ENCODE measurements at regions not wholly inside any gene's neighbourhood (a gene's known extent, or its start where the extent isn't known, plus 50 kb on each side); places are given as distances from the start of the nearest gene placed in this dataset.

GRCh38 chr2:180733330-180733729 lies 247.1 kb upstream of the UBE2E3 start:
- DNase-seq (ENCODE audit: low read depth): no peak
- H3K4me3 ChIP-seq (ENCODE audit: low read depth, low read length): no peak overlapping the region
- TF ChIP-seq, protein P1, sequence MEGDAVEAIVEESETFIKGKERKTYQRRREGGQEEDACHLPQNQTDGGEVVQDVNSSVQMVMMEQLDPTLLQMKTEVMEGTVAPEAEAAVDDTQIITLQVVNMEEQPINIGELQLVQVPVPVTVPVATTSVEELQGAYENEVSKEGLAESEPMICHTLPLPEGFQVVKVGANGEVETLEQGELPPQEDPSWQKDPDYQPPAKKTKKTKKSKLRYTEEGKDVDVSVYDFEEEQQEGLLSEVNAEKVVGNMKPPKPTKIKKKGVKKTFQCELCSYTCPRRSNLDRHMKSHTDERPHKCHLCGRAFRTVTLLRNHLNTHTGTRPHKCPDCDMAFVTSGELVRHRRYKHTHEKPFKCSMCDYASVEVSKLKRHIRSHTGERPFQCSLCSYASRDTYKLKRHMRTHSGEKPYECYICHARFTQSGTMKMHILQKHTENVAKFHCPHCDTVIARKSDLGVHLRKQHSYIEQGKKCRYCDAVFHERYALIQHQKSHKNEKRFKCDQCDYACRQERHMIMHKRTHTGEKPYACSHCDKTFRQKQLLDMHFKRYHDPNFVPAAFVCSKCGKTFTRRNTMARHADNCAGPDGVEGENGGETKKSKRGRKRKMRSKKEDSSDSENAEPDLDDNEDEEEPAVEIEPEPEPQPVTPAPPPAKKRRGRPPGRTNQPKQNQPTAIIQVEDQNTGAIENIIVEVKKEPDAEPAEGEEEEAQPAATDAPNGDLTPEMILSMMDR (IDR thresholded peaks at IDR 0.05; ENCODE audit: insufficient read depth, low read depth, low read length): no peak

DNA sequence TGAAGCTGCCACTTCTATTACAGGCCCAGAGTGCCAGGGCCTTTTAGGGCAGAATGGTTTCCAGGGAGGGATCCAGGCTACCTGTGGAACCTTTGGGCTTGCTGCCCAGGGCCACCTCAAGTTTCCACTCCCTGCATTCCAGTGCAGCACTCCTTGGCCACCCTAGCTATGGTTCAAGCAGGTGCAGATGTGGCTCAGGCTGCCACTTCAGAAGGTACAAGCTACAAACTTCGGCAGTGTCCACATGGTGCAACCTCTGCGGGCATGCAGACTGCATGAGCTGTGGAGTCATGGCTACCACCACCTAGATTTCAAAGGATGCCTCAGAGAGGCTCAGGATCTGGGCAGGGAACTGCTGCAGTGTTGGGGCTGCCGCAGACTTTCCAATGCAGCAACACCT lies 248.1 kb upstream of the UBE2E3 start:
- no peak for DNase-seq (ENCODE audit: low read depth)
- H3K4me3 ChIP-seq (ENCODE audit: low read depth, low read length): no peak overlapping the region
- TF ChIP-seq, protein P1 (IDR thresholded peaks at IDR 0.05; ENCODE audit: insufficient read depth, low read depth, low read length): no peak

- TF ChIP-seq, protein P1 (IDR thresholded peaks at IDR 0.05; ENCODE audit: insufficient read depth, low read depth, low read length): no peak
- H3K4me3 ChIP-seq (ENCODE audit: low read depth, low read length): no peak overlapping the region
- DNase-seq (ENCODE audit: low read depth): peak; percentile 16
Measured at GRCh38 chr2:180730976-180731375, 249.4 kb upstream of the UBE2E3 start.

DNA sequence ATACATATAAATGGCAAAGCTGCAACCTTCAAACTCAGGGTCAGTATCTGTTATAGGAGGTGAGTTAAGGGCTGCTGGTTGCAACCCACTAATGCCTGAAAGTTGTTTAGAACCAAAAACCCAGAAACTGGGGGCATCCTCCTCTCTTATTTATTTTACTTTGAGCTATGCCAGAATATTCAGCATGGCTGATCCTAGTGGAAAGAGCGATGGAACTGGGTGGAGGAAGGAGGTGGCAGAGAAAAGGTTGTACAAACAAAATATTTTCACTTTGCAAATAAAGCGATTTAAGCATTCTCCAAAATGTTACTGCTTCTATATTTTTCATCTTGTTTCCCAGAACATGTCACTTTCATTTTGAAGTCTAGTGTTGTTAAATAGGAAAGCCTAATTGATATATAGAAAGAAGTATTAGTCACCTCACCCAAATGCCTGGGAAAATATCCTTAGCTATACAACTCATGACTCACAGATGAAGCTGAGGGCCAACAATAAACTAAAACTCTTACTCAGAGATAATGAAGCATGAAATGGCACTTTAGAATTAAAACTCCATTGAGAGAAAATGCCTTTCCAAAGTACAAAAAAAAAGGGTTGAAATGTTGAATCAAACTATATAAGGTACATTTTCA lies 251.4 kb upstream of the UBE2E3 start:
- TF ChIP-seq, protein P1 (IDR thresholded peaks at IDR 0.05; ENCODE audit: insufficient read depth, low read depth, low read length): no peak
- no peak overlapping the region for H3K4me3 ChIP-seq (ENCODE audit: low read depth, low read length)
- peak; percentile 85 for DNase-seq (ENCODE audit: low read depth)

DNA sequence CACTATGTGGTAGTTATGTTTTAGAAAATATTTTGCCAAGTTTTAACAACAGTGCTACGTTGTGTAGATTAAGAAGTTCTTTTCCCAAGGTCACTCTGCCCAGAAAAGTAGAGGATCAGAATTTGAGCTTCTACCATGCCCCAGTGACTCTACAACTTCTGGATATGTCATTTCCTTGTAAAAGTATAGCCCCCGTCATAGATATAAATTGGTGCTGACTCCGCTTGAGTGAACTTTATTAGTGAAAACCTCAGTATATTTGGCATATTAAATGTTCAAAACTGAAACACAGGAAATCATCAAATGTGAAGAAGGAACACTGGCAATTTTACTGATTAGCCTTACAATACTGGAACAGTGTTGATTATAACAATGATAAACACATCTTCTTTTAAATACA lies 256.7 kb upstream of the UBE2E3 start:
- TF ChIP-seq, protein P1 (IDR thresholded peaks at IDR 0.05; ENCODE audit: insufficient read depth, low read depth, low read length): no peak
- H3K4me3 ChIP-seq (ENCODE audit: low read depth, low read length): no peak overlapping the region
- no peak for DNase-seq (ENCODE audit: low read depth)

DNA sequence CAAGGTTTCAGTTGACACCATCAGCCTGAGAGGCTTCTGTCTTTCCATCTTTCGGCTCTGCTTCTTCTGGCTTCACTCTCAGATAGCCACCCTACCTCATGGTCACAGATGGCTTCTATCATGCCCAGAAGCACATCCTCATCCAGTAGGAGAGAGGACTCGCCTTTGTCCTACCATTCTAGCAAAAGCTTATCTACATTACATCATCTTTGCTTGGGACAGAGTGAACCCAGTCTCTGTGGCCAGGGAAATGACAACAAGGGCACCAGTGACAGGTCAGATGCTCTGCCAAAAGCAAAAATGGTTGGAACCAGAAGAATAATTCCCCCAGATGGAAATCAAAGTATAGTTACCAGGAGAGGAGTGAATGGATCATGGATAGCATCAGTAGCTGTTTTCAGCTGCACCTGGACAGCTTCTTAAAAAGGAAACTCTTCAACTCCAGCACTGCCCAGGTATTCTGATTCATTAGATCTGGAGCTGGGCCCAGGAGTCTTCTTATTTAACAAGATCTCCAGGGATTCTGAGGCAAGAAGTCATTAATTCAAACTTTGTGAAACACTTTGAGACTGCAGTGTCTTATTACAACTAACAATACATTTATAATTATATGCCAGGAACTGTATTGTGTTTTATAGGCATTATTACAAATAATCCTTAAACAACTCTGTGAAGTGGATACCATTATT lies 257.7 kb upstream of the UBE2E3 start:
- TF ChIP-seq, protein P1 (IDR thresholded peaks at IDR 0.05; ENCODE audit: insufficient read depth, low read depth, low read length): no peak
- H3K4me3 ChIP-seq (ENCODE audit: low read depth, low read length): no peak overlapping the region
- DNase-seq (ENCODE audit: low read depth): peak; percentile 57
